HG03103 (cell line): ENCODE measurements at regions not wholly inside any gene's neighbourhood (a gene's known extent, or its start where the extent isn't known, plus 50 kb on each side); places are given as distances from the start of the nearest gene placed in this dataset.
"Not testable (repeated sequence)": the region's sequence is repeated elsewhere in the genome, so short reads cannot be mapped to it uniquely, and the experiment has no call there.

ENCODE experiments used
- ATAC-seq: cut with Tn5 transposase; IDR thresholded peaks from one replicate; pipeline ENCODE4 v1.9.1; 2021; ENCODE audit warnings: low read depth; ENCODE audit not compliant: unreplicated experiment

DNA sequence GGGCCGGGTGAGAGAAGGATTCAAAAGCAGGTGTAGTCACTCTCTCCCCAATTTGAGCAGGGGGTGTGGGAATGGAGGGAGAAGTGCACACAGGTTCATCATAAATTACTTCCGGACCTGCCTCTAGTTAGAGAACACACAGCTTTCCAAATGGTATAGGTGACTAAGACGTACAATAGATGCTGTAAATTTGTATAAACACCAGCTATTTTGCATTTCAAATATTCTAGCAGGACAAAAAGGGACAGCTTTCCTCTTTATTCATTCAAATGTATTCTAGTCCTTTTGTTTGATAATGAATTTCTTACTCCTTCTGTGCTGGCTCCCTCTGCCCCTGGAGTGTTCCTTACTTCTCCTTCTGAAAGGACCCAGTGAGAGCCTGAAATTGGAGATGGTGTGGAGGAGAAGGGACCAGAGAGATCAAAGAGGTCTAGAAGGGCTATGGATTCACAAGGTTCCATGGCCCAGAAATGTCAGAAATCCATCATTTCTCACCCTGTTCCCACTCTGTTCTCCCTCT, 53.2 kb upstream of the SH3BP4 start:
- no peak for ATAC-seq

- not testable (repeated sequence) for ATAC-seq
Observed at GRCh38 chr2:234888442-234888841, 63.4 kb upstream of the SH3BP4 start.

DNA sequence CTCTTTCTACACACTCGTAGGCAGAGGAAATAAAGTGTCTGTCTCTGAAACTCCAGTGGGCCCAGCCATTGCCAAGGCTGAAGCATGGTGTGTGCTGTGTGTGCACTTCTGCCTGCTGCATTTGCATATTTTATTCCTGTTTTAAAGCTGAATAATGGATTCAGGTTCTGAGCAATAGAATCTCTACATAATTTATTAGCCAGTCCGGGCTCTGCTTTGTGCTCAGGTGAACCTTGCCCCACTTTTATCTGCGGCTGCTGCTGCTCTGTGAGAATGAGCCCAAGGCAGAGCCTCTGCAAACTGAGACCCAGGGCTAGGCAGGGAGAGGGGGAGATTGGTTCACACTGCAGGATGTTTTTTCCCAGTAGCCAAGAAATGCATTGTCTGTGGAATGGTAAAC, 64.6 kb upstream of the SH3BP4 start:
- no peak for ATAC-seq

DNA sequence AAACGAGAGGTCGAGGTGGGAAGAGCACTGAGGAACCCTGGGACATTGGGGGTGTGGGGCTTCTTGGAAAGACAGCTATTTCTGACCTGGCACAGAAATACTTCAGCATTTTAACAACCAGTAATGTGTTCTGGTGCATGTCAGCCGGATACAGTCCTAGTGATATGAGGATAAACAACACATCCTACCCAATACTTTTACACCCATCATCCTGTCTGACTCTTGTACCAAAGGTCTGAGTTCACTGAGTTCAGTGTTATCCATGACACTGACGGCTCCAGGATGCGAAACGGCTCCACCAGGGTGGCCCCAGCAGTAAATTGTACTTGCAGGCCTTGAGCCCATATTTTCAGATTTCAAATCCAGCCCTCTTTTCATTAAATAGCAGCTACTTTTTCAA, 65.9 kb upstream of the SH3BP4 start:
- no peak for ATAC-seq

DNA sequence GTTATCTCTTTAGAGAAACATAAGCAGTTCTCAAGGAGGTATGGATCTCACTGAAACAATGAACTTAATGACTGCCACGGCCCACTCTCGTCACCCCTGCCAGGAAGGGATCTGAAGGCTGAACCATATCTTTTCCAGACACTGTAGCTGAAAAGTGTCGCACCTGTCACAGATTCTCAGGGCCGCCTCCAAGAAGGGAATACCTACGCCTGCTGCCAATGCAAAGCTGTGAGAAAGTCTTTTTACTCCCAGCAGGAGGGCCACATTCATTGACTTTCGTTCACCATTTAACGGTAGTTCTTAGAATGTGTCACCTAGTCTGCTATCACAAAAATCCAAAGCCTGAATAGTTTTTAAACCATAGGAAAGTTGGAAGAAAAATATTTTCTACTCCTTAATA, 66.7 kb upstream of the SH3BP4 start:
- ATAC-seq: no peak

DNA sequence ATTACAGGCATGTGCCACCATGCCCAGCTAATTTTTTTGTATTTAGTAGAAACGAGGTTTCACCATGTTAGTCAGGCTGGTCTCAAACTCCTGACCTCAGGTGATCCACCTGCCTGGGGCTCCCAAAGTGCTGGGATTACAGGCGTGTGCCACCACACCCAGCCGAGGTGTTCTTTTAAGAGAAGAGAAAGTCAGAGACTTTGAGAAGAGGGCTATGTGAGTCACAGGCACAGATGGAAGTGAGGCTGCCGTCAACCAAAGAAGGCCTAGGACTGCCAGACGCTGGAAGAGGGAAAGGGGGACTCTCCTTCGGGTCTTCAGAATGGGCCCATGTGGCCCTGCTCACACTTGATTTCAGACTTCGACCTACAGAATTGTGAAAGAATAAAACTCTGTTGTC, 67.2 kb upstream of the SH3BP4 start:
- ATAC-seq: no peak

DNA sequence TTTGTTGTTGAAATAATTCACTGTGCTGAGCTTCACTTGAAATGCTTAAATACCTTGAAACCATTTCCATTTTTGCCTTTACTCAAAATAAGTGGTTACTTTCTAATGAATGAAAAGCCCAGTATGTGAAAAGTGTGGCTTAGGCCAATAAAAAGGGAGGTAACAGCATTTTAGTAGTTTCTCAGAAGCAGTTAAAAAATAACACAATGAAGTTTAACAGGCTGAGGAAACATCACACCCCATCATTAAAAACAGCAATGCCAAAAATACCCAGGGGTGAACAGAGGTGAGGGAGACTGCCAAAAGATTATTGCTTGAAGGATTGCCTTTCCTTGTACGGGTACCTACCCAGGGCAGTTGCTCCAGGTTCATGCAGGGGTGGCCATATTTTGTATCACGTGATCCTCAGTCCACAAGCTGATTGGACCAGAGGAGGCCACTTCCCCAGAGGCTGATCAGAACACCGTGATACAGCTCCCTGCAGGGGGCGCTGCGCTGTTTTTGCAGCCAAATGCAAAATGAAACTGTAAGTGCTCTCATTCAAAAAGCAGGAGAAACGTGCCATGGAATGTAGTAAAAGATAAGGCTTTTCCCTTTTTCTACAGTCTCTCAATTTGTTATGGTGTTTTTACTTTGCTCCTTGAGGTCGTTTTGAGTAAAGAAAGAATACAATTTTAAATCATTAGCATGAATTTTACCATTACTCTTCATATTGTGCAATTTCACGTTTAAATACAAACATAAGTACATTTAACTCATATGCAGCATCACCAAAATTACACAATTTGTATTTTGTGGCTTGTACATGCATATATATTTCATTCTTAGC, 70.2 kb upstream of the SH3BP4 start:
- no peak for ATAC-seq

DNA sequence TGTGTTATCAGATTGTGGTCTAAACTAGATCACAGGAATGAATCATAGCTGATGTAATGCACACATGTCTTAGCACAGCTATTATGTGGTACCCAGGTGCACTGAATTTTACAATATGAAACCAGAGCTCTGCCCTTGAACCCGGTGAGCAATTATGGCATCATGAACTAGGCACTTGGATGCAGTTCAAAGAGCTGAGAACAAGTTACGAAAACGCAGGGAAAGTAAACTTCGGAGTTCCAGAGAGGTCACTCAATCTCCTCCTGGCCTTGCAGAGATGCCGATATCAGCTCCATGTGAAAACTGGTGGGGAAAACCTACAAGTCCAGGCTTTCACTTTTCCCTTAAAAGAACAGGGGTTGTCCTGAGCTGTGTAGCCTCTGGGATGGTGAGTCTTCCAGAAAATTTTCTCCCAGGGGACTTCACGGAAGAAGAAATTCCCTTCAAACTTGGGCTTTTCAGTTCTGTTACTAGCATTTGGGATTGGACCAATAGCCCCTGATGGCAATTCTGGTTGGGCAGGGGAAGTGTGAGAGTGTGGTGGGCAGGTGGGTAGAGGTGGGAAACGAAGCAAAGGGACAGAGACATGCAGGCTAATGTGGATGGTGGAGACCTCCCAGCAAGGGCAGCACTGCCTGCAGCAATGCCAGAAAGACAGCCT, 71.1 kb upstream of the SH3BP4 start:
- ATAC-seq: no peak

DNA sequence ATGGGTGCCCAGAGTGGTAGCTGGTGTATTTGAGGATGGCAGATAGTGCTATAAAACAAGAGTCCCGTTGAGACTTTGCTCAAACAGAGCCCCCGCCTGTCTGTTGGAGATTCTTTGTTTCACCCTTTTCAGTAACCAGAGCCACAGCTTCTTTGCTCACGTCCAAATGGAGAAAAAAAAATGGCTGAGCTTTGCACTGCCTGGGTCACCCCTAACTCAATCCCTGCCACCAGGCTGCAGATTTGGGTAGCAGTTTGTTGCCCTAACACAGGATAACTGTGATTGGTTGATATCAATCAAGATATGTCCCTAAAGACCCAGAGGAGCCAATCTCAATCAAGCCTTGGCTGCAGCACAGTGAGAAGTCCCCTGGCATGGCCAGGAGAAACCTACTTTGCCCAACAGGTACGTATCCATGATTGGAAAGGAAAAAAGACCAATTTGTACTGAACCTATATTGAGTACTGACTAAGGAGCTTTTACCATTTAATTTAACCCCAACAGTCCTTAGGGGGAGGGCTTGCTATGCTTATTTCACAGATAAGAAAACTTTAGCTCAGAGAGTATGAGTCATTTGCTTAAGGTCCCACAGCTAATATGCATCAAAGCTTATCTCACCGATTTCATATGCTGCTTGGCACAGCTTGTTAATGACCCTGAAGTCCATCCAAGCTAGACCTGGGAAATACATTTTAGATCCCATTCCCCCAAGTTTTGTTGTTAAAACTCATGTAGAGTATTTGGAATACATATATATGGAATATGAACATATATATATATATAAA, 72.0 kb upstream of the SH3BP4 start:
- ATAC-seq: no peak

DNA sequence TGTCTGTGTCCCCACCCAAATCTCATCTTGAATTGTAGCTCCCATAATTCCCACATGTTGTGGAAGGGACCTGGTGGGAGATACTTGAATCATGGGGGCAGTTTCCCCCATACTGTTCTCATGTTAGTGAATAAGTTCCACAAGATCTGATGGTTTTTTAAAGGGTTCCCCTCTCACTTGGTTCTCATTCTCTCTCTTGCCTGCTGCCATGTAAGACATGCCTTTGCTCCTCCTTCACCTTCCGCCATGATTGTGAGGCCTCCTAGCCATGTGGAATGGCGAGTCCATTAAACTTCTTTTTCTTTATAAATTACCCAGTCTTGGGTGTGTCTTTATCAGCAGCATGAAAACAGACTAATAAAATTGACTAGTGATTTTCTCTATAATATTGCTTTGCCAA, 75.2 kb upstream of the SH3BP4 start:
- not testable (repeated sequence) for ATAC-seq

- ATAC-seq: no peak
Observed at GRCh38 chr2:234874347-234875046, 77.3 kb upstream of the SH3BP4 start.

GRCh38 chr2:234873828-234874173, 78.0 kb upstream of the SH3BP4 start:
- no peak for ATAC-seq

DNA sequence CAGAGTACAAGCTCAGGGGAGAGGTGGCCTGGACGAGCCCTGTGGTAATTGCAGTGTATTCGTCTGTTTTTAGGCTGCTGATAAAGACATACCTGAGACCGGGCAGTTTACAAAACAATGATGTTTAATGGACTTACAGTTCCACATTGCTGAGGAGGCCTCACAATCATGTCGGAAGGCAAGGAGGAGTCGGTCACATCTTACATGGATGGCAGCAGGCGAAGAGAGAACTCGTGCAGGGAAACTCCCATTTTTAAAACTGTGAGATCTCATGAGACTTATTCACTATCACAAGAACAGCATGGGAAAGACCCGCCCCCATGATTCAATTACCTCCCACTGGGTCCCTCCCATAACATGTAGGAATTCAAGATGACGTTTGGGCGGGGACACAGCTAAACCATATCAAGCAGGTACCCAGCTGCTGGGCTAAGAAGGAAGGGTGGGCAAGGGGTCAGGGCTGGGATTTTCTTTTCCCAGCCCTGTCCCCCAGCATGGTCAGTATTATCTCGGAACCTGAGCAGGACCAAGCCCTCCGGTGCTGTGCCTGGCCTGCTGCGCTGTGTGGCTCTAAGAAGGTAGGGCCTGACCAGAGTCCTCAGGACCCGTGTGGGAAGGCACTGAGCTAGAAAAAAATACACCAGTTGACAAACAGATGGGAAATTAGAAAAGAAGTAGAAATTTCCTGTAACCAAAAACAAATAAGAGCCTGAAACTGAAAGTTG, 78.6 kb upstream of the SH3BP4 start:
- no peak for ATAC-seq

DNA sequence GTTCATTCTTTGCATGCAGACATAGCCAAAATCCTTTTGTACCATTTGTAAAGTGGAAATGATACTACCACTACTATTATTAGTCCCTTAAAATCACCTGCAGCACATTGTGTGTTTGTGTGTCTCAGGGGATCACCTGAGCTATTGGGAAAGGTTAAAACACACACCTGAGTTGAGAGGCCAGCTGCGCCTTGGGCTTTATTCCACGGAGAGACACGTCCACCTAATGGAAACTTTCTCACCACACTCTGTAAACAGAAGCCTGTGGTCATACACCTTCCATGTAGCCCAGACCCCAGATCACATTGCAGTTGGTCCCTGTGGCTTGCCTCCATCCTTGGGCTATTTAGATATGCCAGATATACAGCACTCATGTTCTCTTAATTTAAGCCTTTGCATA, 81.8 kb upstream of the SH3BP4 start:
- ATAC-seq: no peak

GRCh38 chr2:234869164-234869563, 82.7 kb upstream of the SH3BP4 start:
- ATAC-seq: no peak

DNA sequence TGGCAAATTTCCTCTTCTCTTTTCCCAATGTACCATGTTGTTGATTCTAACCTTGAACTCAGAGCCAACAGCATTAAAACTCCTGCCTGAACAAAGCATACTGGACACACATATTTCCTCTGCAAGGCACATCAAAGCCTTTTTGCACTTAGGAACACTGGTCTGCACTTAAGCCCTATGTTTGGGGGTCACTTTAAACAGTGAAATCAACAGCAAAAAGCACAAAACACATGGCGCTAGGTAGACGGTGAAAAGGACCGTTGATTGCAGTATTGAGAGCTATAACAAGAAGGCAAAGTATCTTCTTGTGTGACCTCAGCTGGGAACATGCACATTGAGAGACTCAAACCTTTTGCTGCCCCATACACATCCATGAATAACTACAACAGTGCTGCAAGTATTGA, 83.9 kb upstream of the SH3BP4 start:
- no peak for ATAC-seq

DNA sequence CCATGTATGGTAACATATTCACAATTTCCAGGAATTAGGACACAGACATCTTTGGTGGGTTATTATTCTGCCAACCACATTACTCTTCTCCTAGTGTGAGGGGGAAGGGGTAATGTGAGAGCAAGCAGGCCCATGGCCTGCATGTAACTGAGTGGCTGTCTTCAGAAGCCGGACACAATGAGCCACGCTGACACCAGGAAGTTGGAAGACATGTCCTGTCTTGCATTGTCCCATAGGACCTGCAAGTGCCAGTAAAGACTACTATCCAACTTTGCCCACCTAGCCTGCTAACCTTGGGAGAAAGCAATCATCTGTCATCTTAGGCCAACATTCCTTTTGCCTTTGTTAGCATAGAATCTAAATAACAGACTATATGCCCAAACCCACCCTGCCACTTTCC, 86.2 kb upstream of the SH3BP4 start:
- no peak for ATAC-seq

- no peak for ATAC-seq
Observed at GRCh38 chr2:234865040-234865439, 86.8 kb upstream of the SH3BP4 start.

- no peak for ATAC-seq
Observed at GRCh38 chr2:234864506-234864905, 87.3 kb upstream of the SH3BP4 start.
